Activated naive CD8-positive, alpha-beta T cell treated with anti-CD3 and anti-CD28 coated beads, Interleukin-2, amount 50 U/mL, for 24 hours (primary cell): ENCODE measurements at regions not wholly inside any gene's neighbourhood (a gene's known extent, or its start where the extent isn't known, plus 50 kb on each side); places are given as distances from the start of the nearest gene placed in this dataset.

Experiments used
- ATAC-seq: fragments of 150-1000 bp; cut with Tn5 transposase; one replicate; pipeline ENCODE4 v1.10.0; 2021
- DNase-seq: peaks from one replicate; pipeline ENCODE4 v3.0.0; 2021
- H3K27ac Mint-ChIP-seq: one replicate; pipeline ENCODE4 v1.8.0; 2021; ENCODE audit warnings: mild to moderate bottlenecking, mixed read lengths
- H3K27me3 Mint-ChIP-seq: one replicate; pipeline ENCODE4 v1.8.0; 2021; ENCODE audit warnings: mixed read lengths
- H3K36me3 Mint-ChIP-seq: one replicate; pipeline ENCODE4 v1.8.0; 2021; ENCODE audit warnings: low read depth, mixed read lengths
- H3K4me1 Mint-ChIP-seq: one replicate; pipeline ENCODE4 v1.8.0; 2021; ENCODE audit warnings: mixed read lengths
- H3K4me3 Mint-ChIP-seq: one replicate; pipeline ENCODE4 v1.8.0; 2021; ENCODE audit warnings: mild to moderate bottlenecking, moderate library complexity, mixed read lengths
- H3K9me3 Mint-ChIP-seq: one replicate; pipeline ENCODE4 v1.8.0; 2021; ENCODE audit warnings: mixed read lengths

DNA sequence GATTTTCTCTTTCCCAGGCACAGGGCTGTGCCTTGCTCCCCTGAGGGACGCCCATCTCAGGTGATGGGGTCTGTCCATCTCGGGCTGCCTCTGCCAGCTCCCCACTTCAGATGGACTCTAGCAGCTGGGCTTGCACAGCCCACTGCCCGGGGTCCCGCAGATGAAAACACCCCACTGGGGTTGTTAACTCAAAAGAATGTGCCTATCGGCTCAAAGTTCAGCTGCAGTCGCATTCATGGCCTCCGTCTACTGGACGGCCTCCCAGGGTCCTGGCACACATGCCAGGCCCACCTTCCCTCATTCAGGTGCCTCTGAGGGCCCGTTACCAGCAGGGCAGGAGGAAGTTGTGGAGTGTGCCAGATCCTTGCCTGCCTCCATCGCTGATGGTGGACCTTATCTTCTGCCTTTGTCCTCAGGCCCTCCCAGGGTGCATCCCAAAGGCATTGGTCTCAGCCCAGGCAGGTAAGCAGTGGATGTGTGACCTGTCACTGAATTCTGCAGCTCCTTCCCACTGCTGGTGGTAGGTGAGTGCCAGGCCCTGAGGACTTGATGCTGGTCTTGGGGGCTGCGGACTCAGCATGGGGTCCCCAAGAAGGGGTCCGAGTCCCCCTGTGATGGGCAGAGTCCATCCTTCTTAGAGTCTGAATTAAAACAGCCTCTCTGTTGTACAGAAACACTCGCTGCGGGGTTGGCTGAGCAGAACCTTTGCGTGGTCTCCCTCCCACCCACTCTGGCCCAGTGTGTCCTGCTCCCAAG is 324.6 kb upstream of the DIO3 start:
- H3K27ac Mint-ChIP-seq: no peak overlapping the region
- H3K9me3 Mint-ChIP-seq: peaks cover 4% of the 10 kb centered on the region
- peaks cover 10% of the 10 kb centered on the region for H3K27me3 Mint-ChIP-seq
- DNase-seq: no peak
- no peak overlapping the region for H3K4me3 Mint-ChIP-seq
- no peaks in the 10 kb centered on the region for H3K4me1 Mint-ChIP-seq
- ATAC-seq: no peak
- H3K36me3 Mint-ChIP-seq: no peaks in the 10 kb centered on the region

DNA sequence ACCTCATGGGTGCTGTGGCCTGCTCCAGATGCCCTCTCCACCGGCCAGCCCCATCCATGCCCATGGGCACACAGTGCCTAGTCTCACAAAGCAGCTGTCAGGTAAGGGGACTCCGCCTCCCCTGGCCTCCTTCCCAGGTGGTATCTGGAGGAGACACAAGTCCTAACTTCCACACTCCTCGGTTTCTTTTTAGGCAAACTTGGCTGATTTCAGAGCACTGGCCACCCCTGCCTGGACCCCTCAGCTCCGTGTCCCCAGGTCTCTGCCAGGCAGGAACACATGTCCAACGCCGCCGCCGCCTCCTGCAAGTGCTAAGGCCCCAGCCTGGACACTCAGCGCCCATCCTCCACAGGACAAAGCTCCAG is 324.1 kb upstream of the DIO3 start:
- Mint-ChIP-seq H3K36me3 (no peaks in the 10 kb centered on the region), H3K4me1 (no peaks in the 10 kb centered on the region), H3K9me3 (peaks cover 4% of the 10 kb centered on the region), H3K27me3 (peaks cover 10% of the 10 kb centered on the region), H3K4me3 (no peak overlapping the region), H3K27ac (no peak overlapping the region)
- ATAC-seq (no peak), DNase-seq (no peak)

DNA sequence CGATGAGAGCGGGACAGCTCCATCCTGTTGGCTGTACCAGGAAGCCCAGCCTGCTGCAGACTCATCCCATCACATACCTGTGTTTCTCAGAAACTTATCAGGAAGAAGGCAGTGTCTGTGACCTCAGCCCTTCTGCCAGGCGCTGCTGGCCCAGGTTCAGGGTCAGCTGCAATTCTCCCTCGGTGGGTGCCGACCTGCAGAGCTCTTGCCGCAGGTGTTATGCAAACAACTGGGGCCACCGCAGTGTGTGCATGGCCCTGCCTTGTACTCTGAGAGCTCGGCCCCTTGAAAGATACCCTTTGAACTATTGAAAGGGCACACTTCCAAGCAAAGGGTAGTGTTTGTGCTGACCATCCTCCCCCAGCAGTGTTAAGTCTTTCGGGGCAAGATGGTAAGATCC is 322.2 kb upstream of the DIO3 start:
- no peaks in the 10 kb centered on the region for H3K4me1 Mint-ChIP-seq

DNA sequence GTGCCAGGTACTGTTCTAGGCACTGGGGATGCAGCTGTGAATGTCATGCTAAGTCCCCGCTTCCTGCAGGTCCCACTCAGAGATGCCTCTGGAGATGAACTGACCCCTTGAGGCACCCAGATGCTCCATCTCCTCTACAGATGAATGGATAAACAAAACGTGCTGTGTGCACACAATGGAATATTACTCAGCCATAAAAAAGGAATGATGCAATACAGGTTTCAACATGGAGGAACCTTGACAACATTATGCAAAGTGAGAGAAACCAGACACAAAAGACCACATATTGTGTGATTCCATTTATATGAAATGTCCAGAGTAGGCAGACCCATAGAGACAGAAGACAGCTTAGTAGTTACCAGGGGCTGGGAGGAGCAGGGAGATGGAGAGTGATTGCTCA is 320.1 kb upstream of the DIO3 start:
- no peak overlapping the region for H3K4me3 Mint-ChIP-seq
- no peaks in the 10 kb centered on the region for H3K36me3 Mint-ChIP-seq
- ATAC-seq (no peak), DNase-seq (no peak)
- peaks cover 11% of the 10 kb centered on the region for H3K27me3 Mint-ChIP-seq
- H3K27ac Mint-ChIP-seq: no peak overlapping the region
- H3K4me1 Mint-ChIP-seq: no peaks in the 10 kb centered on the region
- H3K9me3 Mint-ChIP-seq: peaks cover 4% of the 10 kb centered on the region

More for the DNA sequence above, 322.2 kb upstream of the DIO3 start:
- Mint-ChIP-seq H3K36me3 (no peaks in the 10 kb centered on the region), H3K4me3 (no peak overlapping the region), H3K27ac (no peak overlapping the region), H3K27me3 (peaks cover 14% of the 10 kb centered on the region), H3K9me3 (peaks cover 4% of the 10 kb centered on the region)
- no peak for DNase-seq
- ATAC-seq: no peak

DNA sequence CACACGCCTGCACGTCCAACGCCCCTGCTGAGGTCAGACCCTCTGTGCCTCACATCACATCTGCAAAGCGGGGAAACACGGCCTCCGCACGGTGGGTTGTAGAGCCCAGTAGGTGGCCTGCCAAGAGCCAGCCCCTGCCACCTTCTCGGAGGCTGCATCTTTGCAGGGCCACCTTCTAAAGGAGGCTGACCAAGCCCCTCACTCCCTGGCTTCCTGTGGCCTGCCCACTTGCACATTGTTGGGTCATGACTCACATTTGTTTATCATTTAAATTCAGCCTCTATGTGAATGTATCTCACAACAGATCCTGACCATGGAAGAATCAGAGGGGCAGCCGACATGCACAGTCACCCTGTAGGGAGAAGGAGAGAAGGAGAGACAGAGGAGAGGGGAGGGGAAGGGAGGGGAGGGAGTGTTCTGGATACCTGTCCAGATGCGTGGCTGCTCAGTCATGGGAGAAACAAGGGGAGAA is 319.5 kb upstream of the DIO3 start:
- Mint-ChIP-seq H3K36me3 (no peaks in the 10 kb centered on the region), H3K27ac (no peak overlapping the region), H3K9me3 (peaks cover 4% of the 10 kb centered on the region), H3K4me1 (no peaks in the 10 kb centered on the region), H3K27me3 (peaks cover 11% of the 10 kb centered on the region), H3K4me3 (no peak overlapping the region)
- DNase-seq (no peak), ATAC-seq (no peak)

DNA sequence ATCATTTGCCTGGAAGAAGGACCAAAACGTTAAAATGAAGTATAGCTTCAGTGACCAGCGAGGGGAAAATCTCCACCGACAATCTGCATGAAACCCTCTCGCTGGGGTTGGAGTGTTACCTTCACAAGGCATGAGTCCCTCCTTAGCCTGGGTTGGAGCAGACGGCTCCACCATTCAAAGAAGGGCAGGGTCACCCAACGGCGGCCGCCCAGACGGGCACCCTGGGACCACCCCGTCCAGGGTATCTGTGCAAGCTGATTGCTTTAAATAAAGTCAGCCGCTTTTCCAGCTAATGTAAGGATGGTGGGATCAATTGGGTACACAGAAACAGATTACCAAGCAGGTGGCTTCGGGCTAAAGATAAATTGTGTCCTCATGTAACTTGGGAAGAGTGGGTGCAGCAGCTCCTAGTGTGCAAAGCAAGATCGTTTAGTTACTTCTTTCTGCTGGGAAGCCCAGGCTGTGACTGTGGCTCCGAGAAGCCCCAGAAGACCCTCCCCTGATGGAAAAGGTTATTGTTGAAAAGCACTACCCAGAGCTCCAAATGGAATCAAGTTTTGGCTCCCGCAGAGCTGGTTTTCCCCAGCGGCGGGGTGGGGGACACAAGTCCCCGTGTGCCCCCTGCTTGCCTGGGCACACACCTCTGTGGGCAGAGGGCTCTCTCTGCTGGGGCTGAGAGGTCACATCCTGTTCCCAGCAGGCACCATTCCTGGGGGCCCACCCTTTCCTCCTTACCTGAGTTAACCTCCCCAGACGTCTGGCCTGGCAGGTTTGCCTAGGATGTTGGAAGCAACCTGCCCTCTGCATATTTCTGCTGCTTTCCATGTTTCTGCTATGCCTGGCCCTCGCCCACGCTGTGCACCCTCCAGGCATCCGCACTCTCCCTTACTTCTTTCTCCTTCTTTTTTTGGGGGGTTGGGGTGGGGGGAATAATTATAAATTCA is 318.6 kb upstream of the DIO3 start:
- Mint-ChIP-seq H3K9me3 (peaks cover 4% of the 10 kb centered on the region), H3K4me1 (no peaks in the 10 kb centered on the region), H3K4me3 (no peak overlapping the region), H3K36me3 (no peaks in the 10 kb centered on the region), H3K27ac (no peak overlapping the region), H3K27me3 (peaks cover 10% of the 10 kb centered on the region)
- no peak for DNase-seq
- no peak for ATAC-seq

DNA sequence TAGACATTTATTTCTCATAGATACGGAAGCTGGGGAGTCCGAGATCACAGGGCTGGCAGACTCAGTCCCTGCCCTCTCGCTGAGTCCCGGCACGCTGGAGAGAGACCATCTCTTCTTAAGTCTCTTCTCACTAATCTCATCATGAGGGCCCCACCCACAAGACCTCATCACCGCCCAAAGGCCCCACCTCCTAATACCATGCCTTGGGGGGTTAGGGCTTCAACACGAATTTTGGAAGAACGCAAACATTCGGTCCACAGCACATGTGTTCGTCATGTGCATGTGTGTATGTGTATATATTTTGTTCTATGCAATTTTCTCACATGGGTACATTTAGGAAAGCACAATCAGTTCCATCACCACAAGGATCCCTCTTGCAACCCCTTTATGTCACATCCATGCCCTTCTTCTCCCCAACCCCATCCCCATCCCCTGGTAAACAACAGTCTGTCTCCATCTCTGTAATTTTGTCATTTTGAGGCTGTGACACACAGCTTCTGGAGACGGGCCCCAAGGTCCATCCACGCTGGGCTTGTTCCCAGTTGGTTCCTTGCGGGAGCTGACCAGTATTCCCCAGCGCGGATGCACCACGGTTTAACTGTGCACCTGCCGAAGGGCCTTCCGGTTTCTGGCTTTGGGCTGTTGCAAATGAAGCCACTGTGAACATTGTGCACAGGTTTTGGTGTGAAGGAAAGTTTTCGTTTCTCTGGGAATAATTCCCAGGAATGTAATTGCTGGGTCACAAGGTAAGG is 317.5 kb upstream of the DIO3 start:
- Mint-ChIP-seq H3K4me3 (no peak overlapping the region), H3K4me1 (no peaks in the 10 kb centered on the region), H3K9me3 (peaks cover 4% of the 10 kb centered on the region), H3K27ac (no peak overlapping the region), H3K27me3 (peaks cover 12% of the 10 kb centered on the region), H3K36me3 (no peaks in the 10 kb centered on the region)
- DNase-seq (no peak), ATAC-seq (no peak)

DNA sequence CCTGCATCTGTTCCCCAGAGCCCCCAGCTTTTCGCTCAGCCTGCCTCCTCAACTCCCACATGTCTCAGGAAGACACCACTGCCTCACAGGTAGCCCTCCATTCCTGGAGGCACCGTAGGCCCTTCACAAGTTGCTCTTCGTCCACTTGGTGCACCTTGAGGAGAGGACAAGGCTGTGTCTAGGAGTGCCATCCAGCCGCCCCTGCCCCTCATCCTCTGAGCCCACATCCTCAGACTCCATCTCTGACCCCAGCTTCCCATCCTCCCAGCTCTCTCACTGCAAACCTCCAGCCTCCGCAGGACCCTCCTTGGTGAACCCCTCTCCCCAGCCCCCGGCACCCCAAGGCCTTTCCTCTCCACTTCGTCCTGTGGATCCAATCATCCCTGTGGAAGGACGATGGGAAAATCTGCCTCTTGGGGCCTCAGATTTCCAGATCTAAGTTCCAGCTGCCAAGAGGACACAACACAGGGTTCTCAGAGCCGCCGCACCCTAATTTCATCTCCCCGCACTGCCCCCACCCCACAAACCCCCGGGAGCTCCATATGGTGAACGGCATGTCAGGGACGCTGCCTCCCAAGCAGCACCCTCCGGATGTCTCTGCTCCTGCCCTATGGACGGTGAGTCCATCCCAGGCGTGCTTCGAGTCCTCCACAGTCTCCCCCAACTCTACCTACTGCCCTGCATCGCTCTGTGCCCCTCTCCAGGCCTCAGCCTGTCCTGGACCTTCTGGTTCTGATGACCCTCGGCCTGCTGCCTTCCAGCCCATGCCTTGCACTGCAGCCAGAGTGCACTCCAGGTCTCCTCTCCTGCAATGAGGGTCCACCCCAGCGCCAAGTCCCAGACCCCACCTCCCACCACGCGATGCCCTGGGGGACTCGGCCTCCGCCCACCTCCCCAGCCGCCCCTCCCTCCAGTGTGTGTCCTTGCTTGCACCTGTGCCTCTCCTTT is 314.1 kb upstream of the DIO3 start:
- H3K36me3 Mint-ChIP-seq: no peaks in the 10 kb centered on the region
- ATAC-seq (no peak), DNase-seq (no peak)
- H3K27me3 Mint-ChIP-seq: peaks cover 11% of the 10 kb centered on the region
- H3K4me1 Mint-ChIP-seq: no peaks in the 10 kb centered on the region
- no peak overlapping the region for H3K4me3 Mint-ChIP-seq
- no peak overlapping the region for H3K27ac Mint-ChIP-seq
- no peaks in the 10 kb centered on the region for H3K9me3 Mint-ChIP-seq

DNA sequence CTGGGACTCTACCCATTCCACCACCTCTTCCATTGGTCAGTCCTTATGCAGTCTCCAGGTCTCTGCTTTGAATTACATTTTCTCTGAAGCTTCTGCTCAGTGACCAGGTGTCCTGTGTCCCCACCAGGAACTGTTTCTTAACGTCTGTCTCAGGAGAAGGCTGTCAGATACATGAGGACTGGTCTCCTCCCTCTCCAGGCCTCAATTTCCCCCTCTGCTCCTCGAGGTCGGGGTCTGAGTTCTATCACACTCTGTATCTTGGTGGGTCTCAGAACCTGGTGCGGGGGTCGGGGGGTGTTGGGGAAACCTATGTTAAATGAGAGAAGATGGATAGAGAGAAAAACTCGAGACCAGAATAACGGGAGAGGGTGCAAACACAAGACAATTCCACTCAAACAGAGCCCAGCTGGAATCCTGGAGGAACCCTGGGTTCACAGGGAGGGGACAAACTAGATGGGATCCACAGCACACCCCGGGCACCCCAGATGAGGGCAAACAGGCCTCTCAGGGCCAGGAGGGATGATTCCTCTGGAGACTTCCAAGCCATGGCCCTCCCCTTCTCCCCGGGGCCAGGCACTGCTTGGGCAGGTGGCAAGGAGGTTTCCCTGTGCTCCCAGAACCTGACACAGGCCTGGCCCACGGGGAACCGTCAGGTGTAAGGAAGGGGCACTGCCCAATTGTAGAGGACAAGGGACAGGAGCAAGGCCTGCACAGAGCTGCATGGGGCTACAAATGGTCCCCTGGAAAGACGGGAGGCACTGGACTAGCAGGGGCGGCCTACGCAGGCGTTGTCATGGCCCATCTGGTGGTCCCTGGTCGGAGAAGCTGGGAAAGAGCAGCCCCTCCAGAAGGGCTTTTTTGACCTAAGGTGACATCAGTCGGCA is 313.2 kb upstream of the DIO3 start:
- Mint-ChIP-seq H3K4me1 (no peaks in the 10 kb centered on the region), H3K4me3 (no peak overlapping the region), H3K27ac (no peak overlapping the region), H3K9me3 (no peaks in the 10 kb centered on the region), H3K27me3 (peaks cover 7% of the 10 kb centered on the region), H3K36me3 (no peaks in the 10 kb centered on the region)
- DNase-seq: no peak
- ATAC-seq: no peak

DNA sequence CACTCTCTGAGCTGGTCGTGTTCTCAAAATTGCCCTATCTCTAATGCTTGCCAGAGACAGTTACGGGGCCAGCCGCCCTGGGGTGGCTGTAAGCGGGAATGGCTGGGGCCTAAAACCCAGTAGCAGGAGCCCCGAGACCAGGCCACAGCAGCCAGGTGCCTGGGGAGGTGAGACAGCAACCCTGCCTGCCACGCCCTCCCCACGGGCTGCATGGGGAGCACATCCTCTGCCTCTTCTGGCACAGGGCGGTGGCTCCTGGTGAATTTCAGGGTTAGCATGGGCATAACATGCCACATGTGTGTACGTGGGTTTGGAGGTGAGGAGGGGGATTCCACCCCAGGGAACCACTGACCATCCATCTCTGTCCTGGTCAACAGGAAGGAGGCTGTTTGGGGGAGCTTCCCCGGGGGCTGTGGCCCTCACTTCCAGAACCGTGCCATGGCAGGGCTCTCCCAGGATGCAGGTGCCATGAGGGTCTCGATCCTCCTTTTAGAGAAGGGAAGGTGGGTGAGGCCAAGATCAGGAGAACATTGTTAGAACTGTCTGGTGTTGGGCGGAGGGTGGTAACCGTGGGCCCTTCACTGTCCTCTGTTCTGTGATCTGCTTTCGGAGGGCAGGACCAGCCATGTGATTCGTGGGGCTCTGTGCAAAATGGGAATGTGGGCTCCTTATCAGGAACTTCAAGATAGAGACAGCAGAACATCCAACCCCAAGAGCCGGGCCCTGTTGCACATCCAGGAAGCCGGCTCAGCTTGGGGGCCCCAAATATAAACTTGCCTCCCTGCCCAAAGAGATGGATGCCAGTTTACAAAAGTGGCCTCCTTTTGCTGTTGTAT is 312.2 kb upstream of the DIO3 start:
- ATAC-seq (no peak), DNase-seq (no peak)
- Mint-ChIP-seq H3K27ac (no peak overlapping the region), H3K9me3 (no peaks in the 10 kb centered on the region), H3K27me3 (peaks cover 7% of the 10 kb centered on the region), H3K4me3 (no peak overlapping the region), H3K4me1 (no peaks in the 10 kb centered on the region), H3K36me3 (no peaks in the 10 kb centered on the region)

DNA sequence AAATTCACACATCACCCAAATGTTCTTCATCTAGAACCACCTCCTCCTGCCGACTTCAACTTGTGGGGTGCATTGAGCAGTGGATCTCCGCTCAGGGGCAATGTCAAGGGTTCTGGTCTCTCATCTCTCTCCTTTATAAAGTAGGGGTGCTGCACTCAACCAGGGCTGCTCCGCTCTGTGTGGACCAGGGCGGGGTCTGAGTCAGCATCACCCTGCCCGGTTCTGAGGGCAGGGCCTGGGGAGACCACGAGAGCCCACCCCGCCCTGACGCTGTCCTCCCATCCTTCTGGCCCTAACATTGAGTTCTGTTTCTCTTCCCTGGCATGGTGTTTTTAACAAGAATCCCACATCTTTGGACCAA is 311.6 kb upstream of the DIO3 start:
- H3K9me3 Mint-ChIP-seq: no peaks in the 10 kb centered on the region
- H3K4me3 Mint-ChIP-seq: no peak overlapping the region
- H3K36me3 Mint-ChIP-seq: no peaks in the 10 kb centered on the region
- ATAC-seq (no peak), DNase-seq (no peak)
- H3K4me1 Mint-ChIP-seq: no peaks in the 10 kb centered on the region
- peaks cover 7% of the 10 kb centered on the region for H3K27me3 Mint-ChIP-seq
- H3K27ac Mint-ChIP-seq: no peak overlapping the region

DNA sequence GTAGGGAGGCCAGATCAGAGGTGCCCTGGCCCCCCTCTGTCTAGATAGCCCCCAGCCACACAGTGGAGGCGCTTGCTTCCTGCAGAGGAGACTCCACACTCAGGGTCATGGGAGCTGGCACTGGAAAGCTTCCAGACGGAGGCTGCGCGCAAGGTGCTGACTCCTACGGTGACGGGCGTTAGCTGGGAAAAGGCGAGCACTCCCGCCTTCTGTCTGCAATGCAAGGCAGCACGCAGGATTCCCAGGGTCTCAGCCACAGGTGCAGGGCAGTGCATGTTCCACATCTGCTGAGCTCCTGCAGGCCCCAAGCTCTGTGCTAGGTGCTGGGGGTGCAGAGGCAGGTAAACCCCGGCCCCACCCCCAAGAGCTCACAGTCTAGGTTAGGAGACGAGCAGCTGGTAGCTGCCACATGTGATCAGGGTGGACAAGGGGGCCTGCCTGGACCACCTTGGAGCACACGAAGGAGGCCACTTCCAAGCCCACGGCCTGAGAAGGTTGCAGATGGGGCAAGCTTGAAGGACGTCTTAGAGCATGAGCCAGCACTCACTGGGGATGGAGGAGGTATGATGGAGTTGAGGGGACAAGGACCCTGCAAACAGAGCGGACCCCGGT is 310.9 kb upstream of the DIO3 start:
- no peaks in the 10 kb centered on the region for H3K9me3 Mint-ChIP-seq
- DNase-seq: no peak
- no peaks in the 10 kb centered on the region for H3K4me1 Mint-ChIP-seq
- H3K27me3 Mint-ChIP-seq: peaks cover 7% of the 10 kb centered on the region
- no peak overlapping the region for H3K4me3 Mint-ChIP-seq
- no peaks in the 10 kb centered on the region for H3K36me3 Mint-ChIP-seq
- no peak overlapping the region for H3K27ac Mint-ChIP-seq
- no peak for ATAC-seq
